Femur (tissue), 1 donor: ENCODE measurements at regions not wholly inside any gene's neighbourhood (a gene's known extent, or its start where the extent isn't known, plus 50 kb on each side); places are given as distances from the start of the nearest gene placed in this dataset.
A peak's percentile ranks its signal among the peaks of the same experiment; 100 is the strongest.

Source experiments
- DNase-seq: peaks from one replicate; pipeline ENCODE4 v3.0.0-alpha.2; 2017

- DNase-seq, result no peak
These were observed 499.6 kb downstream of the PPARGC1A start for GRCh38 chr4:23390246-23390645.

- no peak for DNase-seq
These were observed 501.0 kb downstream of the PPARGC1A start for GRCh38 chr4:23388699-23389395.

GRCh38 chr4:23388255-23388654 lies 501.6 kb downstream of the PPARGC1A start:
- DNase-seq, result no peak

- no peak for DNase-seq
These were observed 505.1 kb downstream of the PPARGC1A start for GRCh38 chr4:23384741-23385140.

GRCh38 chr4:23382879-23383278 lies 507.0 kb downstream of the PPARGC1A start:
- no peak for DNase-seq

GRCh38 chr4:23374259-23374658 lies 515.6 kb downstream of the PPARGC1A start:
- no peak for DNase-seq

- DNase-seq, result no peak
These were observed 516.6 kb downstream of the PPARGC1A start for GRCh38 chr4:23373261-23373660.

- DNase-seq, result no peak
These were observed 518.3 kb downstream of the PPARGC1A start for GRCh38 chr4:23371533-23371932.

GRCh38 chr4:23369331-23369730 lies 520.5 kb downstream of the PPARGC1A start:
- peak; percentile 41 for DNase-seq

- no peak for DNase-seq
These were observed 521.7 kb downstream of the PPARGC1A start for GRCh38 chr4:23368081-23368697.

- no peak for DNase-seq
These were observed 523.3 kb downstream of the PPARGC1A start for GRCh38 chr4:23366557-23366906.

- DNase-seq, result no peak
These were observed 523.8 kb downstream of the PPARGC1A start for GRCh38 chr4:23365871-23366556.

GRCh38 chr4:23365086-23365485 lies 524.8 kb downstream of the PPARGC1A start:
- DNase-seq, result no peak

GRCh38 chr4:23364167-23364566 lies 525.7 kb downstream of the PPARGC1A start:
- no peak for DNase-seq

- DNase-seq, result no peak
These were observed 528.4 kb downstream of the PPARGC1A start for GRCh38 chr4:23361453-23361852.

GRCh38 chr4:23360718-23361117 lies 529.1 kb downstream of the PPARGC1A start:
- no peak for DNase-seq

GRCh38 chr4:23355258-23355657 lies 534.6 kb downstream of the PPARGC1A start:
- no peak for DNase-seq

GRCh38 chr4:23353200-23353599 lies 536.6 kb downstream of the PPARGC1A start:
- DNase-seq, result no peak

GRCh38 chr4:23348789-23349498 lies 540.9 kb downstream of the PPARGC1A start:
- no peak for DNase-seq

GRCh38 chr4:23337292-23337691 lies 552.6 kb downstream of the PPARGC1A start:
- no peak for DNase-seq

- no peak for DNase-seq
These were observed 555.6 kb downstream of the PPARGC1A start for GRCh38 chr4:23333946-23334878.

- no peak for DNase-seq
These were observed 556.3 kb downstream of the PPARGC1A start for GRCh38 chr4:23333556-23333945.
